Gastrocnemius medialis (tissue), 4 donors: ENCODE measurements at regions not wholly inside any gene's neighbourhood (a gene's known extent, or its start where the extent isn't known, plus 50 kb on each side); places are given as distances from the start of the nearest gene placed in this dataset.

Experiments
- ATAC-seq, 2 donors: fragments of 150-250 bp; one replicate each; pipeline ENCODE4 v1.9.1; 2016
- DNase-seq, 2 donors: peaks; one replicate each; pipeline ENCODE4 v3.0.0-alpha.2; 2019
- H3K27ac ChIP-seq, 4 donors: fragments of 200-600 bp; sonication (generic); 1 replicate in 1 of 4; 2 replicates in 3 of 4; pipeline ENCODE4 v1.5.1; 2016 to 2018; ENCODE audit warnings: mild to moderate bottlenecking in 2 of 4, moderate library complexity in 1 of 4
- H3K27me3 ChIP-seq, 3 donors: fragments of 200-600 bp; sonication (generic) in 2 of 3; 1 replicate in 1 of 3; 2 replicates in 2 of 3; pipeline versions ENCODE4 v1.5.1 to v1.6.0; 2016 to 2019; ENCODE audit warnings: mild to moderate bottlenecking in 1 of 3, moderate library complexity in 1 of 3
- H3K36me3 ChIP-seq, 2 donors: fragments of 200-600 bp; sonication (generic) in 1 of 2; one replicate each; pipeline ENCODE4 v1.5.1; 2017 to 2018
- H3K4me1 ChIP-seq, 2 donors: fragments of 200-600 bp; sonication (generic) in 1 of 2; one replicate each; pipeline ENCODE4 v1.5.1; 2016 to 2017; ENCODE audit warnings: mild to moderate bottlenecking in 2 of 2
- H3K4me3 ChIP-seq, 4 donors: fragments of 200-600 bp; sonication (generic) in 3 of 4; 1 replicate in 1 of 4; 2 replicates in 3 of 4; pipeline ENCODE4 v1.5.1; 2016 to 2019; ENCODE audit warnings: mild to moderate bottlenecking in 2 of 4
- H3K9me3 ChIP-seq, 3 donors: fragments of 200-600 bp; sonication (generic) in 2 of 3; 1 replicate in 1 of 3; 2 replicates in 2 of 3; pipeline ENCODE4 v1.5.1; 2016 to 2019
- POLR2A ChIP-seq, 2 donors: fragments of 450-650 bp; IDR thresholded peaks; one replicate each; pipeline ENCODE4 v1.6.1; 2017; ENCODE audit warnings: antibody characterized with exemption in 2 of 2, mild to moderate bottlenecking in 2 of 2, moderate library complexity in 2 of 2
- in situ Hi-C, 4 donors: fragments of 200-750 bp; cut with MboI; loops; one replicate each; pipeline versions ENCODE4 v1.15.0 to v1.8.0; 2017; ENCODE audit warnings: low sequenced_read_pairs in 4 of 4
- intact Hi-C: fragments of 100-400 bp; cut with DNase I; formaldehyde crosslinking; loops from one replicate; pipeline ENCODE4 v1.15.1; 2023; ENCODE audit warnings: low total_unique reads
- TF ChIP-seq, protein P1 (sequence below), 5 experiments: fragments of 450-650 bp in 3 of 5; fragments of 200-600 bp in 2 of 5; sonication (generic) in 2 of 5; IDR thresholded peaks in 4 of 5; conservative IDR thresholded peaks in 1 of 5; 1 replicate in 4 of 5; 2 replicates in 1 of 5; pipeline ENCODE4 v1.5.1; 2016 to 2019; ENCODE audit warnings: antibody characterized with exemption in 5 of 5, mild to moderate bottlenecking in 3 of 5, moderate library complexity in 3 of 5

DNA sequence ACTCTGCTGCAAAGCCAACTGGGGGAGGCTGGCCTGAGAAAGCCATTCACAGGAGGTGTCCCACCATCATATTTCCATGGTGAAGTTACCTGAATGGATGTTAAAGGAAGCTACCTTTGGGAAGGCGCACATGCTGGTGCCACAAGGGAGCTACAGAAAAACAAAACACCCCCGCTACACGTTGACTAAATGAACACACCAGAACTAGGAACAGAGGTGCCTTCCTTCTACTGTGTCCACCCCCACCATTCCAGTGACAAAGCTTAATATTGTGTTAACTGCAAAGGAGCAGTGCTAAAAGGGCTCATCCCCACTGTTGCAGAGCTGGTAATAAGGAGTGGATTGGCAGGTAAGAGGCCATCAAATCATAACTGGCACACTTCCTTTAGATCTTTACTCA lies 420.0 kb upstream of the PODXL start:
- no peak overlapping the region for H3K4me3 ChIP-seq
- H3K27me3 ChIP-seq, result no peaks in the 10 kb centered on the region
- ATAC-seq (no peak), DNase-seq (no peak)
- intact Hi-C loops (no loop called here), in situ Hi-C loops (no loop called here)
- H3K36me3 ChIP-seq, result no peaks in the 10 kb centered on the region
- no peaks in the 10 kb centered on the region for H3K4me1 ChIP-seq
- no peak overlapping the region for H3K27ac ChIP-seq
- H3K9me3 ChIP-seq, result no peaks in the 10 kb centered on the region
- TF ChIP-seq POLR2A (IDR thresholded peaks at IDR 0.05), result no peak
- TF ChIP-seq, protein P1, sequence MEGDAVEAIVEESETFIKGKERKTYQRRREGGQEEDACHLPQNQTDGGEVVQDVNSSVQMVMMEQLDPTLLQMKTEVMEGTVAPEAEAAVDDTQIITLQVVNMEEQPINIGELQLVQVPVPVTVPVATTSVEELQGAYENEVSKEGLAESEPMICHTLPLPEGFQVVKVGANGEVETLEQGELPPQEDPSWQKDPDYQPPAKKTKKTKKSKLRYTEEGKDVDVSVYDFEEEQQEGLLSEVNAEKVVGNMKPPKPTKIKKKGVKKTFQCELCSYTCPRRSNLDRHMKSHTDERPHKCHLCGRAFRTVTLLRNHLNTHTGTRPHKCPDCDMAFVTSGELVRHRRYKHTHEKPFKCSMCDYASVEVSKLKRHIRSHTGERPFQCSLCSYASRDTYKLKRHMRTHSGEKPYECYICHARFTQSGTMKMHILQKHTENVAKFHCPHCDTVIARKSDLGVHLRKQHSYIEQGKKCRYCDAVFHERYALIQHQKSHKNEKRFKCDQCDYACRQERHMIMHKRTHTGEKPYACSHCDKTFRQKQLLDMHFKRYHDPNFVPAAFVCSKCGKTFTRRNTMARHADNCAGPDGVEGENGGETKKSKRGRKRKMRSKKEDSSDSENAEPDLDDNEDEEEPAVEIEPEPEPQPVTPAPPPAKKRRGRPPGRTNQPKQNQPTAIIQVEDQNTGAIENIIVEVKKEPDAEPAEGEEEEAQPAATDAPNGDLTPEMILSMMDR (IDR thresholded peaks at IDR 0.05 in 4 of 5, conservative IDR thresholded peaks at IDR 0.05 in 1 of 5), result no peak

DNA sequence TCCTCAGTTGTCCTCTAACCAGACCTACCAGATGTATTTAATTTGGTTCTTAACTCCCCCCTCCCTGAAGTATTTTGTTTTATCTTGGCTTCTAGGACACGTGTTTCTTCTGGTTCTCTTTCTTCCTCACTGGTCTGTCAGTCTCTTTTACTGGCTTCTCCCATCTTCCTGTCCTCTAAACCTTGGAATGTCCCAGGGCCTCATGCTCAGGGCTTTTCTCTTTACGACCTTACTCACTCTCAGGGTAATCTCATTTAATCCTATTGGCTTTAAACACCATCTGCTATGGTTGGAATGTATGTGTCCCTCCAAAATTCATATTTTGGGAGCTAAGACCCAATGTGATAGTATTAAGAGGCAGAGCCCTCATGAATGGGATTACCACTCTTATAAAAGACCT lies 418.2 kb upstream of the PODXL start:
- Histone ChIP-seq H3K27ac (no peak overlapping the region), H3K9me3 (no peaks in the 10 kb centered on the region), H3K27me3 (no peaks in the 10 kb centered on the region), H3K4me1 (no peaks in the 10 kb centered on the region), H3K36me3 (no peaks in the 10 kb centered on the region), H3K4me3 (no peak overlapping the region)
- TF ChIP-seq, protein P1 (IDR thresholded peaks at IDR 0.05 in 4 of 5, conservative IDR thresholded peaks at IDR 0.05 in 1 of 5), result no peak
- TF ChIP-seq POLR2A (IDR thresholded peaks at IDR 0.05), result no peak
- DNase-seq, result no peak
- in situ Hi-C loops (no loop called here), intact Hi-C loops (no loop called here)
- ATAC-seq, result no peak

DNA sequence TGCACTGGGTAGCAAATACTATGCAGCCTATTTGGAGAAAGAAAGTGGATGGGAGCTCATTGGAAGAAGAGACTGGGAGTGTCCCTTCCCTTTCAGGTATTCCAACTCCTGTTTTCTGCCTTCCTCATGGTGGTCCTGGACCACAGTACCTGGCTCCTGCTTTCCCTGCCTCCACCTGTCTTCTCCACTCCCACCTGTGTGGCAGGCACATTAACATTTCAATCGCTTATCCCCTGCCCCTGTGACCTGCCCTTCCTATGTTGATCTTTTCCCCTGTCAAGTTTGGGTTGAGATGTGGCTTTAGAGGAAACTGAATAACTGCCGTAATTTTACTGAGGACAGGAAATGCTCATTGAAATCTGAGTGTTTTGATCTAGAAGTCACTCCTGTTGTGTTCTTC lies 415.8 kb upstream of the PODXL start:
- no peaks in the 10 kb centered on the region for H3K4me1 ChIP-seq
- no peaks in the 10 kb centered on the region for H3K36me3 ChIP-seq
- no peak overlapping the region for H3K27ac ChIP-seq
- in situ Hi-C loops, result no loop called here
- DNase-seq (no peak), ATAC-seq (no peak)
- no peaks in the 10 kb centered on the region for H3K9me3 ChIP-seq
- TF ChIP-seq POLR2A (IDR thresholded peaks at IDR 0.05), result no peak
- TF ChIP-seq, protein P1 (IDR thresholded peaks at IDR 0.05 in 4 of 5, conservative IDR thresholded peaks at IDR 0.05 in 1 of 5), result no peak
- no peaks in the 10 kb centered on the region for H3K27me3 ChIP-seq
- intact Hi-C loops, result no loop called here
- H3K4me3 ChIP-seq, result no peak overlapping the region

DNA sequence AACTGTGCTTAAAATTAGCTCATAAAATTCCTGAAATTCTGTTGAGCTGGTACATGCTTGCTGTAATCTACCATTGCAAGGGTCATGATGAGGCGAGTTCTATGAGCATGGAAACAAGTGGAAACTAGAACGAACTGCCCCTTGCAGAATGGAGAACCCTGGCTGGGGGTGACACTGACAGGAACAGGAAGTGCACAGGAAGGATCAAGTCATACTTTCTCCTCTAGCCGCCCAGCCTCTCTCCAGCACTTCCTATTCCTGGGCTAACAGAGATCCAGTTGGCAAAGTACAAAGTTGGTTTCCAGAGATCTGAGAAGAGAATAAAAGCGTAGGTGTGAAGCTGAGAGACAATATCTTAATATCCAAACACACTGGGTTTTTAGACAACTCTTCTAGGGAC lies 414.2 kb upstream of the PODXL start:
- Histone ChIP-seq H3K9me3 (no peaks in the 10 kb centered on the region), H3K36me3 (no peaks in the 10 kb centered on the region), H3K27ac (no peak overlapping the region), H3K27me3 (no peaks in the 10 kb centered on the region), H3K4me1 (no peaks in the 10 kb centered on the region), H3K4me3 (no peak overlapping the region)
- no peak for ATAC-seq
- in situ Hi-C loops (no loop called here), intact Hi-C loops (no loop called here)
- TF ChIP-seq POLR2A (IDR thresholded peaks at IDR 0.05), result no peak
- TF ChIP-seq, protein P1 (IDR thresholded peaks at IDR 0.05 in 4 of 5, conservative IDR thresholded peaks at IDR 0.05 in 1 of 5), result no peak
- DNase-seq, result no peak

DNA sequence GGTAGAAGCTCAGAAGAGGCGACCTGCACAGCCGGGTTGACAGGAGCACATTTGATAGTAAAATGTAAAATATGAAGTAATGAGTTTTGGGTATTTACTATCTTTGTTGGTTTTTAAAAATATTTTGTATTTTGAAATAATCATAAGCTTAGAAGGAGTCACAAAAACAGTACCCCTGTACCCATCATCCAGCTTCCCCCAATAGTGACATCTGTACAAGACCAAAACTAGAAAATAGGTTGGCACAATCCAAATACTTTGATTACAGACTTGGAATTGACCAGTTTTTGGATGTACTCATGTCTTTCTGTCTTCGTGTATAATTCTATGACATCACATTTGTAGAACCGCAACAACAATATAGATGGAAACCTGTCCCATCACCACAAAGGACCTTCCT lies 413.1 kb upstream of the PODXL start:
- no peaks in the 10 kb centered on the region for H3K36me3 ChIP-seq
- H3K27me3 ChIP-seq, result no peaks in the 10 kb centered on the region
- ATAC-seq (no peak), DNase-seq (no peak)
- in situ Hi-C loops, result no loop called here
- no peaks in the 10 kb centered on the region for H3K4me1 ChIP-seq
- no peak overlapping the region for H3K4me3 ChIP-seq
- no peak for TF ChIP-seq POLR2A (IDR thresholded peaks at IDR 0.05)
- TF ChIP-seq, protein P1 (IDR thresholded peaks at IDR 0.05 in 4 of 5, conservative IDR thresholded peaks at IDR 0.05 in 1 of 5), result no peak
- H3K9me3 ChIP-seq, result no peaks in the 10 kb centered on the region
- no peak overlapping the region for H3K27ac ChIP-seq
- intact Hi-C loops, result no loop called here
